Kidney glomerular epithelial cell (primary cell): ENCODE measurements at regions not wholly inside any gene's neighbourhood (a gene's known extent, or its start where the extent isn't known, plus 50 kb on each side); places are given as distances from the start of the nearest gene placed in this dataset.
A peak's percentile ranks its signal among the peaks of the same experiment; 100 is the strongest.
"Not testable (repeated sequence)": the region's sequence is repeated elsewhere in the genome, so short reads cannot be mapped to it uniquely, and the experiment has no call there.

Source experiments
- DNase-seq: peaks from one replicate; lab custom pipeline; 2025; lab: John Stamatoyannopoulos, UW

GRCh38 chr5:147081311-147081764, 153.5 kb upstream of the STK32A start:
- no peak for DNase-seq

- no peak for DNase-seq
Observed at GRCh38 chr5:147084702-147085101, 150.1 kb upstream of the STK32A start.

GRCh38 chr5:147085409-147085808, 149.4 kb upstream of the STK32A start:
- DNase-seq: no peak

GRCh38 chr5:147092044-147092443, 142.8 kb upstream of the STK32A start:
- no peak for DNase-seq

- peak; percentile 10 for DNase-seq
Observed at GRCh38 chr5:147093138-147093537, 141.7 kb upstream of the STK32A start.

- no peak for DNase-seq
Observed at GRCh38 chr5:147095740-147096139, 139.1 kb upstream of the STK32A start.

GRCh38 chr5:147098233-147098790, 136.5 kb upstream of the STK32A start:
- DNase-seq: peak; percentile 34

- DNase-seq: no peak
Observed at GRCh38 chr5:147101659-147102369, 133.0 kb upstream of the STK32A start.

- no peak for DNase-seq
Observed at GRCh38 chr5:147112899-147113298, 121.9 kb upstream of the STK32A start.

GRCh38 chr5:147113967-147114366, 120.9 kb upstream of the STK32A start:
- no peak for DNase-seq

GRCh38 chr5:147139759-147140158, 95.1 kb upstream of the STK32A start:
- not testable (repeated sequence) for DNase-seq

- DNase-seq: no peak
Observed at GRCh38 chr5:147140558-147140957, 94.3 kb upstream of the STK32A start.

- DNase-seq: not testable (repeated sequence)
Observed at GRCh38 chr5:147141580-147141979, 93.2 kb upstream of the STK32A start.

- no peak for DNase-seq
Observed at GRCh38 chr5:147143215-147143614, 91.6 kb upstream of the STK32A start.

GRCh38 chr5:147145328-147145727, 89.5 kb upstream of the STK32A start:
- DNase-seq: no peak

- DNase-seq: no peak
Observed at GRCh38 chr5:147148715-147149114, 86.1 kb upstream of the STK32A start.

GRCh38 chr5:147152086-147152485, 82.7 kb upstream of the STK32A start:
- DNase-seq: no peak

GRCh38 chr5:147154809-147155208, 80.0 kb upstream of the STK32A start:
- no peak for DNase-seq

- no peak for DNase-seq
Observed at GRCh38 chr5:147156012-147156411, 78.8 kb upstream of the STK32A start.

GRCh38 chr5:147160902-147161700, 73.7 kb upstream of the STK32A start:
- DNase-seq: no peak

GRCh38 chr5:147162740-147163139, 72.1 kb upstream of the STK32A start:
- DNase-seq: no peak

GRCh38 chr5:147167529-147167928, 67.3 kb upstream of the STK32A start:
- DNase-seq: no peak
